Panc1 (cell line): ENCODE measurements at regions not wholly inside any gene's neighbourhood (a gene's known extent, or its start where the extent isn't known, plus 50 kb on each side); places are given as distances from the start of the nearest gene placed in this dataset.

Experiments used
- ATAC-seq: fragments of 200-7000 bp; cut with Tn5 transposase; 2 replicates; pipeline ENCODE4 v1.9.1; 2020; ENCODE audit warnings: mild to moderate bottlenecking, moderate library complexity
- BruUV-seq: library from RNA; stranded (reverse); fragments of 400-500 nt; replicated peaks from 2 replicates; lab custom pipeline; 2021; lab: Mats Ljungman, UMichigan
- CTCF ChIA-PET: fragments of 300-600 bp; sonication (Branson Sonifier 250); formaldehyde crosslinking; loops from one replicate; lab custom pipeline; 2022; ENCODE audit warnings: antibody characterized with exemption; lab: Charles Lee
- POLR2A ChIA-PET: fragments of 300-600 bp; sonication (Branson Sonifier 250); formaldehyde crosslinking; loops from one replicate; lab custom pipeline; 2022; ENCODE audit warnings: antibody characterized with exemption; lab: Charles Lee
- DNase-seq: peaks from one replicate; pipeline ENCODE4 v3.0.0-alpha.2; 2010; ENCODE audit warnings: low read depth, low spot score
- H3K27ac ChIP-seq: 2 replicates; pipeline ENCODE4 v1.5.1; 2011; ENCODE audit warnings: mild to moderate bottlenecking, low read length, inconsistent platforms
- H3K27me3 ChIP-seq: fragments of 200-500 bp; sonication (Bioruptor generic); 2 replicates; pipeline ENCODE4 v1.6.0; 2014; ENCODE audit warnings: low read length, inconsistent platforms; ENCODE audit not compliant: control insufficient read depth, insufficient read depth
- H3K36me3 ChIP-seq: fragments of 200-500 bp; sonication (Bioruptor generic); 2 replicates; pipeline ENCODE4 v1.5.1; 2014; ENCODE audit warnings: inconsistent platforms, mild to moderate bottlenecking, low read length, moderate library complexity; ENCODE audit not compliant: control insufficient read depth, insufficient read depth
- H3K4me1 ChIP-seq: 2 replicates; pipeline ENCODE4 v1.5.1; 2011; ENCODE audit warnings: inconsistent platforms, mild to moderate bottlenecking, low read length, moderate library complexity; ENCODE audit not compliant: control insufficient read depth, insufficient read depth
- H3K4me3 ChIP-seq, 2 experiments: 2 replicates each; pipeline ENCODE4 v1.5.1; 2011 to 2012; ENCODE audit warnings: low read depth in 2 of 2, low read length in 2 of 2, mild to moderate bottlenecking in 2 of 2, inconsistent platforms in 1 of 2, moderate library complexity in 1 of 2
- H3K9me3 ChIP-seq: fragments of 200-500 bp; sonication (Bioruptor generic); 2 replicates; pipeline ENCODE4 v1.5.1; 2014; ENCODE audit warnings: low read depth, mild to moderate bottlenecking, inconsistent platforms, low read length, moderate library complexity; ENCODE audit not compliant: control insufficient read depth, insufficient read depth
- POLR2AphosphoS5 ChIP-seq: IDR thresholded peaks from 2 replicates; pipeline ENCODE4 v1.6.1; 2012; ENCODE audit warnings: mild to moderate bottlenecking, low read depth, low read length, moderate library complexity
- SIN3A ChIP-seq: IDR thresholded peaks from 2 replicates; pipeline ENCODE4 v1.6.1; 2012; ENCODE audit warnings: low read depth, mild to moderate bottlenecking, low read length, moderate library complexity, borderline replicate concordance; ENCODE audit not compliant: insufficient read depth
- TCF7L2 ChIP-seq: IDR thresholded peaks from 2 replicates; pipeline ENCODE4 v1.6.1; 2011; ENCODE audit warnings: mild to moderate bottlenecking, low read depth, low read length, inconsistent platforms
- in situ Hi-C: cut with HindIII; loops from 2 replicates; pipeline ENCODE4 v1.10.0; 2016; ENCODE audit warnings: low sequenced_read_pairs, low pct_unique_long_range_greater_than_20kb
- intact Hi-C: fragments of 100-400 bp; cut with micrococcal nuclease; formaldehyde crosslinking; loops from one replicate; pipeline ENCODE4 v1.10.0; 2022; ENCODE audit not compliant: unreplicated experiment
- TF ChIP-seq, protein P1 (sequence below), 2 experiments: IDR thresholded peaks; 2 replicates each; pipeline ENCODE4 v1.6.1; 2011 to 2012; ENCODE audit warnings: low read depth in 2 of 2, control low read depth in 1 of 2, low read length in 1 of 2, mild to moderate bottlenecking in 1 of 2, moderate library complexity in 1 of 2; ENCODE audit not compliant: insufficient read depth in 1 of 2
- TF ChIP-seq, protein P2 (sequence below): fragments of 450-650 bp; IDR thresholded peaks from 2 replicates; pipeline ENCODE4 v1.5.1; 2017; ENCODE audit warnings: mild to moderate bottlenecking

DNA sequence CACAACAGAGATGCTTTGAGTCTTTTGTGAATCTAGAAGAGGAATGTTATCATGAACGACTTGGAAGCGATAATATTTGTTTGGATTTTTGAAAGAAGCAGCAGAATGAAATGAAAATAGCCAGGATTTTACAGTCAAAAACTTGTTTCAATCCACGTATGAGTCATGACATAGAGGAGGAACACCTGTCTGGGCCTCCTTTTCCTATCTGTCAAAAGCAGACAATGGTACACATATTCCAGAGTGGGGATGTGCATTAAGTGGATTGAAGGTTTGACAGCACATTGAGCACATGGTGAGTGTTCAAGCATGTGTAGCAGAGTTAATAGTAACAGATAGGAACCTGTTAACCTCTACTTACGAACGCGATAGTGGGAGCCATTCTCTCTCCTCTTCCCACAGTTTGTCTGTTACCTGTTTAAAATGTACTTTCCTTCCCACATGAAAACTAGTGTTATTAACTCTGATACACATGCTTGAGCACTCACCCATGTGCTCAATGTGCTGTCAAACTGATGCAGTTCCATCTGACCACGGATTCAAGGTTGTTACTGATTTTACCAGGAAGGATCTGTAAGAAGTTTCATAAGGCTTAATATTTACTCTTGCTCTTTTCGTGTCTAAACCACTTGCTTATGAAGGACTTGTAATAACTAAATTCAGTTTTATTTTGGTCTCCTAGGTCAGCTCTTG is 863.4 kb upstream of the SOX11 start:
- no peak for ATAC-seq
- DNase-seq = no peak
- H3K4me1 ChIP-seq = no peaks in the 10 kb centered on the region
- intact Hi-C loops = no loop called here
- no peak overlapping the region for H3K27ac ChIP-seq
- ChIA-PET CTCF (no interaction called here), POLR2A (no interaction called here)
- TF ChIP-seq TCF7L2 (no peak), POLR2AphosphoS5 (no peak), SIN3A (no peak)
- TF ChIP-seq, protein P1, sequence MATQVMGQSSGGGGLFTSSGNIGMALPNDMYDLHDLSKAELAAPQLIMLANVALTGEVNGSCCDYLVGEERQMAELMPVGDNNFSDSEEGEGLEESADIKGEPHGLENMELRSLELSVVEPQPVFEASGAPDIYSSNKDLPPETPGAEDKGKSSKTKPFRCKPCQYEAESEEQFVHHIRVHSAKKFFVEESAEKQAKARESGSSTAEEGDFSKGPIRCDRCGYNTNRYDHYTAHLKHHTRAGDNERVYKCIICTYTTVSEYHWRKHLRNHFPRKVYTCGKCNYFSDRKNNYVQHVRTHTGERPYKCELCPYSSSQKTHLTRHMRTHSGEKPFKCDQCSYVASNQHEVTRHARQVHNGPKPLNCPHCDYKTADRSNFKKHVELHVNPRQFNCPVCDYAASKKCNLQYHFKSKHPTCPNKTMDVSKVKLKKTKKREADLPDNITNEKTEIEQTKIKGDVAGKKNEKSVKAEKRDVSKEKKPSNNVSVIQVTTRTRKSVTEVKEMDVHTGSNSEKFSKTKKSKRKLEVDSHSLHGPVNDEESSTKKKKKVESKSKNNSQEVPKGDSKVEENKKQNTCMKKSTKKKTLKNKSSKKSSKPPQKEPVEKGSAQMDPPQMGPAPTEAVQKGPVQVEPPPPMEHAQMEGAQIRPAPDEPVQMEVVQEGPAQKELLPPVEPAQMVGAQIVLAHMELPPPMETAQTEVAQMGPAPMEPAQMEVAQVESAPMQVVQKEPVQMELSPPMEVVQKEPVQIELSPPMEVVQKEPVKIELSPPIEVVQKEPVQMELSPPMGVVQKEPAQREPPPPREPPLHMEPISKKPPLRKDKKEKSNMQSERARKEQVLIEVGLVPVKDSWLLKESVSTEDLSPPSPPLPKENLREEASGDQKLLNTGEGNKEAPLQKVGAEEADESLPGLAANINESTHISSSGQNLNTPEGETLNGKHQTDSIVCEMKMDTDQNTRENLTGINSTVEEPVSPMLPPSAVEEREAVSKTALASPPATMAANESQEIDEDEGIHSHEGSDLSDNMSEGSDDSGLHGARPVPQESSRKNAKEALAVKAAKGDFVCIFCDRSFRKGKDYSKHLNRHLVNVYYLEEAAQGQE (IDR thresholded peaks at IDR 0.05; ENCODE audit: insufficient read depth in 1 of 2, low read depth in 2 of 2, low read length in 1 of 2) = no peak
- TF ChIP-seq, protein P2, sequence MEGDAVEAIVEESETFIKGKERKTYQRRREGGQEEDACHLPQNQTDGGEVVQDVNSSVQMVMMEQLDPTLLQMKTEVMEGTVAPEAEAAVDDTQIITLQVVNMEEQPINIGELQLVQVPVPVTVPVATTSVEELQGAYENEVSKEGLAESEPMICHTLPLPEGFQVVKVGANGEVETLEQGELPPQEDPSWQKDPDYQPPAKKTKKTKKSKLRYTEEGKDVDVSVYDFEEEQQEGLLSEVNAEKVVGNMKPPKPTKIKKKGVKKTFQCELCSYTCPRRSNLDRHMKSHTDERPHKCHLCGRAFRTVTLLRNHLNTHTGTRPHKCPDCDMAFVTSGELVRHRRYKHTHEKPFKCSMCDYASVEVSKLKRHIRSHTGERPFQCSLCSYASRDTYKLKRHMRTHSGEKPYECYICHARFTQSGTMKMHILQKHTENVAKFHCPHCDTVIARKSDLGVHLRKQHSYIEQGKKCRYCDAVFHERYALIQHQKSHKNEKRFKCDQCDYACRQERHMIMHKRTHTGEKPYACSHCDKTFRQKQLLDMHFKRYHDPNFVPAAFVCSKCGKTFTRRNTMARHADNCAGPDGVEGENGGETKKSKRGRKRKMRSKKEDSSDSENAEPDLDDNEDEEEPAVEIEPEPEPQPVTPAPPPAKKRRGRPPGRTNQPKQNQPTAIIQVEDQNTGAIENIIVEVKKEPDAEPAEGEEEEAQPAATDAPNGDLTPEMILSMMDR = no peak
- no peaks in the 10 kb centered on the region for H3K27me3 ChIP-seq
- no peak overlapping the region for H3K4me3 ChIP-seq
- in situ Hi-C loops = no loop called here
- no peaks in the 10 kb centered on the region for H3K9me3 ChIP-seq
- H3K36me3 ChIP-seq = no peaks in the 10 kb centered on the region
- BruUV-seq = no TSS peak

- intact Hi-C loops (no loop called here), in situ Hi-C loops (no loop called here)
- ATAC-seq = no peak
- POLR2A ChIA-PET = no interaction called here
- H3K27me3 ChIP-seq = no peaks in the 10 kb centered on the region
- DNase-seq = no peak
- CTCF ChIA-PET = no interaction called here
- no peak overlapping the region for H3K27ac ChIP-seq
- no peaks in the 10 kb centered on the region for H3K36me3 ChIP-seq
- H3K4me3 ChIP-seq = no peak overlapping the region
- H3K4me1 ChIP-seq = no peaks in the 10 kb centered on the region
- no peaks in the 10 kb centered on the region for H3K9me3 ChIP-seq
- TF ChIP-seq, protein P1 (IDR thresholded peaks at IDR 0.05; ENCODE audit: insufficient read depth in 1 of 2, low read depth in 2 of 2, low read length in 1 of 2) = no peak
- no peak for TF ChIP-seq TCF7L2
- no TSS peak for BruUV-seq
Measured at GRCh38 chr2:4831751-4832150, 860.4 kb upstream of the SOX11 start.
